T-helper 17 cell (primary cell): ENCODE measurements at regions not wholly inside any gene's neighbourhood (a gene's known extent, or its start where the extent isn't known, plus 50 kb on each side); places are given as distances from the start of the nearest gene placed in this dataset.

Experiments used
- ATAC-seq: fragments of 150-1000 bp; cut with Tn5 transposase; 2 replicates; pipeline ENCODE4 v1.10.0; 2021; ENCODE audit warnings: mild to moderate bottlenecking, moderate library complexity
- DNase-seq, 3 donors: peaks; one replicate each; pipeline versions ENCODE4 v3.0.0 to v3.0.0-alpha.2; 2020 to 2021
- H3K9me3 ChIP-seq: one replicate; pipeline ENCODE4 v1.7.0; 2013; ENCODE audit warnings: low read length, mild to moderate bottlenecking; ENCODE audit not compliant: control insufficient read depth, poor library complexity, severe bottlenecking
- H3K27ac Mint-ChIP-seq: one replicate; pipeline ENCODE4 v1.8.0; 2022; ENCODE audit warnings: mild to moderate bottlenecking, moderate library complexity, mixed read lengths
- H3K27me3 Mint-ChIP-seq: one replicate; pipeline ENCODE4 v1.8.0; 2022; ENCODE audit warnings: mixed read lengths
- H3K36me3 Mint-ChIP-seq: one replicate; pipeline ENCODE4 v1.8.0; 2022; ENCODE audit warnings: low read depth, mixed read lengths
- H3K4me1 Mint-ChIP-seq: one replicate; pipeline ENCODE4 v1.8.0; 2022; ENCODE audit warnings: mild to moderate bottlenecking, mixed read lengths
- H3K4me3 Mint-ChIP-seq: one replicate; pipeline ENCODE4 v1.8.0; 2022; ENCODE audit warnings: mild to moderate bottlenecking, moderate library complexity, mixed read lengths

GRCh38 chr7:25750744-25751508, 401.1 kb upstream of the NFE2L3 start:
- ATAC-seq (no peak), DNase-seq (no peak)
- no peak overlapping the region for H3K27ac Mint-ChIP-seq
- no peaks in the 10 kb centered on the region for H3K36me3 Mint-ChIP-seq
- H3K27me3 Mint-ChIP-seq, result peaks cover 25% of the 10 kb centered on the region
- no peaks in the 10 kb centered on the region for H3K9me3 ChIP-seq
- H3K4me3 Mint-ChIP-seq, result no peak overlapping the region
- H3K4me1 Mint-ChIP-seq, result no peaks in the 10 kb centered on the region

DNA sequence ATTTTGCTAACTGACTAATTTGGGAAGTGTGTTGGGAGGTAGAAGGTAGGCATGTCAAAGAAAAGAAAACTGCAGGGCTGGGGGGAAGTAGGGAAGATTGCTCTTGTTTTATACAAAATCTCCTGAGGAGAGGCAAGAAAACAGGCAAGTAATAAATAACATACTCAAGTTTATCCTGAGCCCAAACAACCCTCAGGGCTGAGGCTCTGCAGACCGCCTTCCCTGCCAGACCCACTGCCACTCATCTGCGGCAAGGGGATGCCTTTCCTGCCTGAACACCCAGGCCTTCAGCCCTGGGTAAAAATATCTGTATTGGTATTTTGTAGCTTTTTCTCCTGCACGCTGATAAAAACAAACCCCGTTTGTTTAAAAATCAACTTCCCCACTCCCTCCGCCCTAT, 399.8 kb upstream of the NFE2L3 start:
- peaks cover 35% of the 10 kb centered on the region for H3K27me3 Mint-ChIP-seq
- no peak for ATAC-seq
- no peak overlapping the region for H3K27ac Mint-ChIP-seq
- no peak for DNase-seq
- no peaks in the 10 kb centered on the region for H3K4me1 Mint-ChIP-seq
- H3K9me3 ChIP-seq, result no peaks in the 10 kb centered on the region
- H3K36me3 Mint-ChIP-seq, result no peaks in the 10 kb centered on the region
- no peak overlapping the region for H3K4me3 Mint-ChIP-seq

DNA sequence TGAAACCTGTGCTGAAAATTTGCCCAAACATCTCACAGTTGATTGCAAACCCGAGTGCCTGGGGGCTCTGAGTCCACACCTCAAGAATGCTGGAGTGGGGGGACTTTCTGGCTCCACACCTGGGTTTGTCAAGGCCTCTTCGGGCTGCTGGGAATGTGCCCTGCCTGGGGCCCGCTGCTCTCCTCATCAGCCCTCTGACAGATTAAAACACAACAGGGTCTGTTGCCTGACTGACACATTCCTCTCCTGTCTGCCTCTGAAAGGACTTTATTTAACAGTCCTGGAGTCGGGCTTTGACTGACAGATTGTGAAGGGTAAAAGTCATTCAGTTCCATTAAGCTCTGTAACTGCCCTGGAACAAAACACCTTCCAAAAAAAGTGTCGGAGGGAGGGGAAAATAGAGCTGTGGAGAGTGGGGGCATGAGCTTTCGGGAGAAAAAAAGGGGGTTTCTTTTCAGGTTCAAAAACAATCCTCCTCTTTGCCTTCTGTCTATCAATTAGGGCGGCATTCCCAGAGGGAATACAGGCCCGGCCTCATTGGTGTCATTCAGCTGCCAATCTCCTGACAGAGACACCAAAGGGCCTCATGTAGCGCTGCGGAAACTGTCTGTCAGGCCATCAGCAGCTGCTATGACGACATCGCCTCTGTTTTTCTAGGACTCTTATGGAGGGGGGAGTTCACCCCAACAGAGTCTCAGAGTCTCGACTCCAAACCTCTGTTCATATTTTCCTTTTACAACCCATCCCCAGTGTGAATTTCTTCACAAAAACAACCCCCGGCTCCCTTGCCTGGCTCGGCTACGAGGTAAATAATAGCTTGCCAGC, 398.8 kb upstream of the NFE2L3 start:
- no peak overlapping the region for H3K4me3 Mint-ChIP-seq
- peaks cover 37% of the 10 kb centered on the region for H3K27me3 Mint-ChIP-seq
- no peak for ATAC-seq
- no peaks in the 10 kb centered on the region for H3K4me1 Mint-ChIP-seq
- H3K36me3 Mint-ChIP-seq, result no peaks in the 10 kb centered on the region
- DNase-seq, result no peak
- no peak overlapping the region for H3K27ac Mint-ChIP-seq
- no peaks in the 10 kb centered on the region for H3K9me3 ChIP-seq

- ATAC-seq (no peak), DNase-seq (no peak)
- no peaks in the 10 kb centered on the region for H3K9me3 ChIP-seq
- Mint-ChIP-seq H3K36me3 (no peaks in the 10 kb centered on the region), H3K27ac (no peak overlapping the region), H3K27me3 (peaks cover 37% of the 10 kb centered on the region), H3K4me1 (no peaks in the 10 kb centered on the region), H3K4me3 (no peak overlapping the region)
These were observed 398.2 kb upstream of the NFE2L3 start for GRCh38 chr7:25753837-25754236.

GRCh38 chr7:25754333-25754732, 397.7 kb upstream of the NFE2L3 start:
- ATAC-seq (no peak), DNase-seq (no peak)
- H3K9me3 ChIP-seq, result no peaks in the 10 kb centered on the region
- Mint-ChIP-seq H3K36me3 (no peaks in the 10 kb centered on the region), H3K27me3 (peaks cover 38% of the 10 kb centered on the region), H3K4me3 (no peak overlapping the region), H3K27ac (no peak overlapping the region), H3K4me1 (no peaks in the 10 kb centered on the region)

- Mint-ChIP-seq H3K27ac (no peak overlapping the region), H3K4me1 (no peaks in the 10 kb centered on the region), H3K4me3 (no peak overlapping the region), H3K36me3 (no peaks in the 10 kb centered on the region), H3K27me3 (peaks cover 42% of the 10 kb centered on the region)
- ATAC-seq (no peak), DNase-seq (no peak)
- H3K9me3 ChIP-seq, result no peaks in the 10 kb centered on the region
These were observed 397.2 kb upstream of the NFE2L3 start for GRCh38 chr7:25754751-25755150.

GRCh38 chr7:25756601-25757000, 395.4 kb upstream of the NFE2L3 start:
- no peaks in the 10 kb centered on the region for H3K9me3 ChIP-seq
- DNase-seq (no peak), ATAC-seq (no peak)
- Mint-ChIP-seq H3K27ac (no peak overlapping the region), H3K4me3 (no peak overlapping the region), H3K36me3 (no peaks in the 10 kb centered on the region), H3K27me3 (peaks cover 48% of the 10 kb centered on the region), H3K4me1 (no peaks in the 10 kb centered on the region)

DNA sequence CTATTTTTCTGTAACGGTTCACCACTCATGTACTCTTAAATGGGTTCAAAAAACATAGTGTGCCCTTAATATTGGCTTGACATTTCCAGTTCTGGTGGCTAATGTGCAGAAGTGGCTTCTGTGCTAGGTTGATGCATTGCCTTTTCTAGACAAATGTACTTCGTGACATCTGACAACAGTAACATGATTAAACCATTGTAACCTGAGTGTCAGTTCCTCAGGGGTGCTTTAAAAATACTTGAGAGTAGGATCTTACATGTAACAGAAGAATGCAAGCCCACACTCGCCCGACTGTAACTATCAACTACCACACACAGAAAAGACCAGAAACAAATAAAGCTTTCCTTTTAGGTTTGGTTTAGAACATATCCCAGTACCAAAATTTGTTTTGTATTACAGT, 393.4 kb upstream of the NFE2L3 start:
- Mint-ChIP-seq H3K4me1 (no peaks in the 10 kb centered on the region), H3K36me3 (no peaks in the 10 kb centered on the region), H3K4me3 (no peak overlapping the region), H3K27ac (no peak overlapping the region), H3K27me3 (peaks cover 47% of the 10 kb centered on the region)
- DNase-seq (no peak), ATAC-seq (no peak)
- H3K9me3 ChIP-seq, result no peaks in the 10 kb centered on the region

GRCh38 chr7:25759286-25759685, 392.7 kb upstream of the NFE2L3 start:
- no peaks in the 10 kb centered on the region for H3K36me3 Mint-ChIP-seq
- H3K27me3 Mint-ChIP-seq, result peaks cover 54% of the 10 kb centered on the region
- ATAC-seq, result no peak

GRCh38 chr7:25759748-25760147, 392.2 kb upstream of the NFE2L3 start:
- peaks cover 52% of the 10 kb centered on the region for H3K27me3 Mint-ChIP-seq
- no peak for ATAC-seq
- no peak for DNase-seq
- no peak overlapping the region for H3K27ac Mint-ChIP-seq
- H3K4me3 Mint-ChIP-seq, result no peak overlapping the region
- H3K9me3 ChIP-seq, result no peaks in the 10 kb centered on the region
- no peaks in the 10 kb centered on the region for H3K4me1 Mint-ChIP-seq
- H3K36me3 Mint-ChIP-seq, result no peaks in the 10 kb centered on the region

More at GRCh38 chr7:25759286-25759685, 392.7 kb upstream of the NFE2L3 start:
- no peak for DNase-seq
- no peaks in the 10 kb centered on the region for H3K4me1 Mint-ChIP-seq
- H3K4me3 Mint-ChIP-seq, result no peak overlapping the region
- no peaks in the 10 kb centered on the region for H3K9me3 ChIP-seq
- no peak overlapping the region for H3K27ac Mint-ChIP-seq

GRCh38 chr7:25762511-25763462, 389.2 kb upstream of the NFE2L3 start:
- H3K27ac Mint-ChIP-seq, result no peak overlapping the region

DNA sequence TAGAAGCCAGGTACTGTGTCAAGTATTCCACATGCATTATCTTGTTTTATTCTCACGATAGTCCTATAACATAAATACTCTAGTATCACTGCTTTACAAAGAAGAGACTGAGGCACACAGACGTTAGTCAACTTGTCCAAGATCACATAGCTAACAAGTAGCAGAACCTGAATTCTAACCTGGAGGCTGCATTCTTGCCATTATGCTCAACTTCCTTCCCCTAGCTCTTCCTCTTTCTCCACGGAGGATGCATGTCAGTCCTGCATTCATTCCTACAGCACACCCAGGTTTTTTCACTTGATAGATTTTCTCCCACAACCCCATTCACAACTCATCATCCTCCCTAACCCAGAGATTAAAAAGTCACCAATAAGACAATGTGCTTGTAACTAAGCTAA, 388.5 kb upstream of the NFE2L3 start:
- ATAC-seq (no peak), DNase-seq (no peak)
- peaks cover 48% of the 10 kb centered on the region for H3K27me3 Mint-ChIP-seq
- H3K4me1 Mint-ChIP-seq, result no peaks in the 10 kb centered on the region
- H3K9me3 ChIP-seq, result no peaks in the 10 kb centered on the region
- H3K4me3 Mint-ChIP-seq, result no peak overlapping the region
- no peak overlapping the region for H3K27ac Mint-ChIP-seq
- H3K36me3 Mint-ChIP-seq, result no peaks in the 10 kb centered on the region

More at GRCh38 chr7:25762511-25763462, 389.2 kb upstream of the NFE2L3 start:
- H3K36me3 Mint-ChIP-seq, result no peaks in the 10 kb centered on the region
- no peak overlapping the region for H3K4me3 Mint-ChIP-seq
- DNase-seq (no peak), ATAC-seq (no peak)
- no peaks in the 10 kb centered on the region for H3K4me1 Mint-ChIP-seq
- no peaks in the 10 kb centered on the region for H3K9me3 ChIP-seq
- peaks cover 43% of the 10 kb centered on the region for H3K27me3 Mint-ChIP-seq

DNA sequence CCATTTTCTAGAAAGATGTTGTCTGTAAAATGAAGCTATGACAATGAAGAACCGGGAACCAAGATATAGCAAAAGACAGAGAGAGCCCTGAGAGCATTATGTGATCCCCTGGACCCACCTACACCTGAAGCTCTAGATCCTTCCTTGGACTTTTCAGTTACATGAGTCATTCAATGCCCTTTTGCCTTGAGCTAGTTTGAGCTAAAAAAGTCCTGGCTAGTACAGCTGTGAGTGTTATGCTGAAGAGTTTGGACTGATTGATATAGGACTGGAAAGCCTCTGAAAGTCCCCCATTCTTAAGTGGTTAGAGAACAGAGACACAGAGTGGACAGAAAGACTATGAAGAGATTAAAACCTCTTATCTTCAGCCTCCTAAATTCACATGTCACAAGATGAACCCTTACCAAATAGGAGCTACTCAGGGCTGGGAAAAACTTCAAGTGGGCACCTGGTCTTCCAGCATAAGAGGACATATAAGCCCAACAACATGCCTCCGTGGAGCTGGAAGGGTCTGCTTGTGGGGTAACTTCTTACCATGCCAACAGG, 386.8 kb upstream of the NFE2L3 start:
- Mint-ChIP-seq H3K27me3 (peaks cover 43% of the 10 kb centered on the region), H3K4me1 (no peaks in the 10 kb centered on the region), H3K27ac (no peak overlapping the region), H3K4me3 (no peak overlapping the region), H3K36me3 (no peaks in the 10 kb centered on the region)
- no peaks in the 10 kb centered on the region for H3K9me3 ChIP-seq
- no peak for DNase-seq
- ATAC-seq, result no peak
